H9 (cell line): ENCODE measurements at regions not wholly inside any gene's neighbourhood (a gene's known extent, or its start where the extent isn't known, plus 50 kb on each side); places are given as distances from the start of the nearest gene placed in this dataset.

Source experiments
- DNase-seq: peaks from one replicate; pipeline ENCODE4 v3.0.0-alpha.2; 2017
- H2AFZ ChIP-seq: one replicate; pipeline ENCODE4 v1.6.1; 2013; ENCODE audit warnings: mild to moderate bottlenecking, low read length, control low read depth, moderate library complexity
- H2AK5ac ChIP-seq: 2 replicates; pipeline ENCODE4 v1.6.1; 2013; ENCODE audit warnings: low read length, control low read depth, mixed read lengths; ENCODE audit not compliant: insufficient read length
- H2BK120ac ChIP-seq: one replicate; pipeline ENCODE4 v1.6.1; 2013; ENCODE audit warnings: low read depth, mild to moderate bottlenecking, low read length, control low read depth, inconsistent platforms; ENCODE audit not compliant: poor library complexity, severe bottlenecking
- H2BK12ac ChIP-seq: 2 replicates; pipeline ENCODE4 v1.6.1; 2013; ENCODE audit warnings: low read length, control low read depth, mixed read lengths, low read depth; ENCODE audit not compliant: insufficient read length
- H2BK15ac ChIP-seq: 2 replicates; pipeline ENCODE4 v1.6.1; 2013; ENCODE audit warnings: low read depth, low read length, control low read depth
- H2BK20ac ChIP-seq: one replicate; pipeline ENCODE4 v1.6.1; 2013; ENCODE audit warnings: low read depth, mild to moderate bottlenecking, low read length, control low read depth, inconsistent platforms; ENCODE audit not compliant: poor library complexity, severe bottlenecking
- H2BK5ac ChIP-seq: 2 replicates; pipeline ENCODE4 v1.6.1; 2013; ENCODE audit warnings: low read length, control low read depth, mixed read lengths; ENCODE audit not compliant: insufficient read length
- H3K14ac ChIP-seq: 2 replicates; pipeline ENCODE4 v1.6.1; 2013; ENCODE audit warnings: low read length, control low read depth; ENCODE audit not compliant: insufficient read depth
- H3K18ac ChIP-seq: 2 replicates; pipeline ENCODE4 v1.6.1; 2013; ENCODE audit warnings: low read depth, mild to moderate bottlenecking, mixed read lengths, low read length, control low read depth; ENCODE audit not compliant: insufficient read length
- H3K23ac ChIP-seq: 2 replicates; pipeline ENCODE4 v1.6.1; 2013; ENCODE audit warnings: low read length, control low read depth, mixed read lengths, low read depth; ENCODE audit not compliant: insufficient read length
- H3K23me2 ChIP-seq: 2 replicates; pipeline ENCODE4 v1.6.1; 2013; ENCODE audit warnings: low read depth, mild to moderate bottlenecking, mixed read lengths, low read length, control low read depth; ENCODE audit not compliant: insufficient read length, poor library complexity, severe bottlenecking
- H3K27ac ChIP-seq: 2 replicates; pipeline ENCODE4 v1.5.1; 2013; ENCODE audit warnings: low read length, control low read depth, mixed read lengths, low read depth; ENCODE audit not compliant: insufficient read length
- H3K27me3 ChIP-seq: 2 replicates; pipeline ENCODE4 v1.6.1; 2013; ENCODE audit warnings: low read length, control low read depth, inconsistent platforms; ENCODE audit not compliant: insufficient read depth
- H3K4ac ChIP-seq: 2 replicates; pipeline ENCODE4 v1.6.1; 2013; ENCODE audit warnings: low read depth, mild to moderate bottlenecking, control low read depth, inconsistent platforms, low read length, moderate library complexity
- H3K4me1 ChIP-seq: 2 replicates; pipeline ENCODE4 v1.6.1; 2013; ENCODE audit warnings: low read length, control low read depth, inconsistent platforms; ENCODE audit not compliant: insufficient read depth
- H3K4me2 ChIP-seq: 2 replicates; pipeline ENCODE4 v1.6.1; 2013; ENCODE audit warnings: low read length, control low read depth, mixed read lengths; ENCODE audit not compliant: insufficient read length, insufficient read depth
- H3K56ac ChIP-seq: 2 replicates; pipeline ENCODE4 v1.6.1; 2013; ENCODE audit warnings: low read depth, mild to moderate bottlenecking, mixed read lengths, low read length, control low read depth; ENCODE audit not compliant: insufficient read length
- H3K79me1 ChIP-seq: 2 replicates; pipeline ENCODE4 v1.6.1; 2013; ENCODE audit warnings: low read depth, mild to moderate bottlenecking, moderate library complexity, low read length, control low read depth, inconsistent platforms; ENCODE audit not compliant: insufficient read depth, poor library complexity, severe bottlenecking
- H3K79me2 ChIP-seq: 2 replicates; pipeline ENCODE4 v1.6.1; 2013; ENCODE audit warnings: low read length, control low read depth, inconsistent platforms; ENCODE audit not compliant: insufficient read depth
- H3K9ac ChIP-seq: 2 replicates; pipeline ENCODE4 v1.6.1; 2013; ENCODE audit warnings: low read length, control low read depth, mixed read lengths; ENCODE audit not compliant: insufficient read length; ENCODE audit errors: extremely low read depth
- H3K9me3 ChIP-seq: one replicate; pipeline ENCODE4 v1.6.1; 2013; ENCODE audit warnings: low read depth, low read length, inconsistent platforms; ENCODE audit not compliant: control insufficient read depth
- H3T11ph ChIP-seq: one replicate; pipeline ENCODE4 v1.6.1; 2013; ENCODE audit warnings: mild to moderate bottlenecking, low read length, control low read depth, inconsistent platforms
- H4K20me1 ChIP-seq: one replicate; pipeline ENCODE4 v1.6.1; 2013; ENCODE audit not compliant: control insufficient read depth, insufficient read length, insufficient read depth
- H4K5ac ChIP-seq: 2 replicates; pipeline ENCODE4 v1.6.1; 2013; ENCODE audit warnings: low read depth, mild to moderate bottlenecking, mixed read lengths, low read length, control low read depth; ENCODE audit not compliant: insufficient read length
- H4K8ac ChIP-seq: replicated peaks from 2 replicates; pipeline ENCODE4 v1.6.1; 2013; ENCODE audit warnings: low read length, control low read depth, mixed read lengths, low read depth; ENCODE audit not compliant: insufficient read length
- H4K91ac ChIP-seq: 2 replicates; pipeline ENCODE4 v1.6.1; 2013; ENCODE audit warnings: low read depth, mild to moderate bottlenecking, moderate library complexity, mixed read lengths, low read length, control low read depth; ENCODE audit not compliant: insufficient read length
- H3K27ac Mint-ChIP-seq, 3 experiments: 2 replicates in 2 of 3; 3 replicates in 1 of 3; pipeline ENCODE4 v1.8.0; 2020 to 2021; ENCODE audit warnings: mixed read lengths in 3 of 3, mild to moderate bottlenecking in 1 of 3, moderate library complexity in 1 of 3
- H3K27me3 Mint-ChIP-seq: 2 replicates; pipeline ENCODE4 v1.8.0; 2021; ENCODE audit warnings: low read depth, mild to moderate bottlenecking, moderate library complexity, mixed read lengths
- H3K36me3 Mint-ChIP-seq, 3 experiments: 2 replicates in 2 of 3; 3 replicates in 1 of 3; pipeline ENCODE4 v1.8.0; 2020 to 2021; ENCODE audit warnings: low read depth in 3 of 3, mixed read lengths in 3 of 3; ENCODE audit not compliant: insufficient read depth in 1 of 3
- H3K4me1 Mint-ChIP-seq, 2 experiments: 2 replicates each; pipeline ENCODE4 v1.8.0; 2020; ENCODE audit warnings: mixed read lengths in 2 of 2
- H3K4me3 Mint-ChIP-seq, 2 experiments: 2 replicates in 1 of 2; 3 replicates in 1 of 2; pipeline ENCODE4 v1.8.0; 2020 to 2021; ENCODE audit warnings: mild to moderate bottlenecking in 2 of 2, mixed read lengths in 2 of 2, moderate library complexity in 1 of 2
- H3K9me3 Mint-ChIP-seq, 2 experiments: 2 replicates in 1 of 2; 3 replicates in 1 of 2; pipeline ENCODE4 v1.8.0; 2020; ENCODE audit warnings: mild to moderate bottlenecking in 2 of 2, mixed read lengths in 2 of 2, moderate library complexity in 1 of 2
- WGBS: extraction: QIAGEN DNeasy Blood & Tissue Kit; methylation state at CpG from one replicate; pipeline ENCODE4 v1.1.7; 2013; ENCODE audit warnings: missing lambda C conversion rate, low lambda C conversion rate, mixed read lengths; ENCODE audit not compliant: insufficient read length; ENCODE audit errors: extremely low coverage; 5-methylcytosine and 5-hydroxymethylcytosine counted together
- TF ChIP-seq, protein P1 (sequence below): fragments of 200-600 bp; sonication (generic); conservative IDR thresholded peaks from 3 replicates; pipeline ENCODE4 v1.8.0; 2021; ENCODE audit warnings: antibody characterized with exemption, mild to moderate bottlenecking

DNA sequence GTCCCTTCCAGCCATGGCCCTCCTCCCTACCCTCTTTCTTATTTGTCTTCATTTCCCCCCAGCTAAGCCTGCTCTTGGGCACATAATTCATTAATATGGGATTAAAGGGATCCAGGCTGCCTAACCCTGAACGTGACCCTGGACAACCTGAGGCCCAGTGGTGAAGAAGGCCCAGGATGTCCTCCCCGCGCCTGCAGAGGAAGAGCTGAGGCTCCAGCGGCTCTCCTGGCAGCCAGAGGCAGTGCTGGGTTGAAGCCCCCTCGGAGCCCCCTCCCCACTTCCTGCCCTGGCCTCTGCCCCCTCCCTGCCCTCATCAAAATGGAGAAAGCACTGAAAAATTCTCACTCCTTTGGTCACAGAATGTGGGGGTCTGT, 96.5 kb upstream of the ATP2B2 start:
- no peaks in the 10 kb centered on the region for H3K27me3 ChIP-seq
- H2BK5ac ChIP-seq, result no peak overlapping the region
- H2AFZ ChIP-seq, result no peak overlapping the region
- H3T11ph ChIP-seq, result no peak overlapping the region
- Mint-ChIP-seq H3K27ac (no peak overlapping the region; a peak in 1 of 7 replicates), H3K36me3 (no peaks in the 10 kb centered on the region), H3K4me1 (peaks cover 8 to 16% of the 10 kb centered on the region in 2 experiments), H3K27me3 (peaks cover 7% of the 10 kb centered on the region), H3K4me3 (no peak overlapping the region), H3K9me3 (no peaks in the 10 kb centered on the region)
- H2BK120ac ChIP-seq, result no peak overlapping the region
- no peak for DNase-seq
- no peak overlapping the region for H3K9ac ChIP-seq
- H4K20me1 ChIP-seq, result no peaks in the 10 kb centered on the region
- H4K8ac ChIP-seq, result no peak overlapping the region
- WGBS, result no CpG with 5 or more reads among the region's 5 CpGs
- H3K56ac ChIP-seq, result no peak overlapping the region
- H3K9me3 ChIP-seq, result no peaks in the 10 kb centered on the region
- no peaks in the 10 kb centered on the region for H3K79me1 ChIP-seq
- no peak overlapping the region for H2BK20ac ChIP-seq
- no peak overlapping the region for H3K18ac ChIP-seq
- no peak overlapping the region for H2BK12ac ChIP-seq
- no peak overlapping the region for H4K5ac ChIP-seq
- no peak overlapping the region for H3K14ac ChIP-seq
- no peak overlapping the region for H3K27ac ChIP-seq
- no peaks in the 10 kb centered on the region for H3K23me2 ChIP-seq
- no peak overlapping the region for H2AK5ac ChIP-seq
- H3K79me2 ChIP-seq, result no peaks in the 10 kb centered on the region
- H3K4ac ChIP-seq, result no peak overlapping the region
- no peaks in the 10 kb centered on the region for H3K4me1 ChIP-seq
- H3K23ac ChIP-seq, result no peak overlapping the region
- no peak overlapping the region for H4K91ac ChIP-seq
- TF ChIP-seq, protein P1, sequence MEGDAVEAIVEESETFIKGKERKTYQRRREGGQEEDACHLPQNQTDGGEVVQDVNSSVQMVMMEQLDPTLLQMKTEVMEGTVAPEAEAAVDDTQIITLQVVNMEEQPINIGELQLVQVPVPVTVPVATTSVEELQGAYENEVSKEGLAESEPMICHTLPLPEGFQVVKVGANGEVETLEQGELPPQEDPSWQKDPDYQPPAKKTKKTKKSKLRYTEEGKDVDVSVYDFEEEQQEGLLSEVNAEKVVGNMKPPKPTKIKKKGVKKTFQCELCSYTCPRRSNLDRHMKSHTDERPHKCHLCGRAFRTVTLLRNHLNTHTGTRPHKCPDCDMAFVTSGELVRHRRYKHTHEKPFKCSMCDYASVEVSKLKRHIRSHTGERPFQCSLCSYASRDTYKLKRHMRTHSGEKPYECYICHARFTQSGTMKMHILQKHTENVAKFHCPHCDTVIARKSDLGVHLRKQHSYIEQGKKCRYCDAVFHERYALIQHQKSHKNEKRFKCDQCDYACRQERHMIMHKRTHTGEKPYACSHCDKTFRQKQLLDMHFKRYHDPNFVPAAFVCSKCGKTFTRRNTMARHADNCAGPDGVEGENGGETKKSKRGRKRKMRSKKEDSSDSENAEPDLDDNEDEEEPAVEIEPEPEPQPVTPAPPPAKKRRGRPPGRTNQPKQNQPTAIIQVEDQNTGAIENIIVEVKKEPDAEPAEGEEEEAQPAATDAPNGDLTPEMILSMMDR, result no peak
- H2BK15ac ChIP-seq, result no peak overlapping the region
- H3K4me2 ChIP-seq, result no peak overlapping the region
